Islet precursor cell (in vitro differentiated cells): ENCODE measurements at regions not wholly inside any gene's neighbourhood (a gene's known extent, or its start where the extent isn't known, plus 50 kb on each side); places are given as distances from the start of the nearest gene placed in this dataset.

Source experiments
- DNase-seq: peaks from one replicate; pipeline ENCODE4 v3.0.0-alpha.2; 2018

DNA sequence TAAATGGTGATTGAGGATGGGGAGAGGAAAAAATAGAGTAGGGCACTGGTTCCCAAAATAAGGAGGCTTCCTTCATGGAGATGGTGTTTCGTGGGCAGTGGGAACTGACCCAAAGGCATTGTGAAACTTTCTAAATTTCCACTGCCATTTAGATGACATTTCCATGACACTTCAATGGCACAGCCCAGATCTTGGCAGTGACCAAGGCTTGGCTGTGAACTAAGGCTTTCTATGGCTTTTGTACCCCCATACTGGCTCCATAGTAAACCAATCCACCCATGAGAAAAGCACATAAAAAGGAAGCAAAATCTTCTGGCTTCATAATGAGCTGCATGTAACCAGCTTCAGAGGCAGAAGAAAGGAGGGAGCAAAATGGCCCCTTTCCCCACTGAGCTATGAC lies 321.0 kb upstream of the TLE4 start:
- DNase-seq, result no peak

GRCh38 chr9:79254900-79255650 lies 316.7 kb upstream of the TLE4 start:
- DNase-seq, result no peak

DNA sequence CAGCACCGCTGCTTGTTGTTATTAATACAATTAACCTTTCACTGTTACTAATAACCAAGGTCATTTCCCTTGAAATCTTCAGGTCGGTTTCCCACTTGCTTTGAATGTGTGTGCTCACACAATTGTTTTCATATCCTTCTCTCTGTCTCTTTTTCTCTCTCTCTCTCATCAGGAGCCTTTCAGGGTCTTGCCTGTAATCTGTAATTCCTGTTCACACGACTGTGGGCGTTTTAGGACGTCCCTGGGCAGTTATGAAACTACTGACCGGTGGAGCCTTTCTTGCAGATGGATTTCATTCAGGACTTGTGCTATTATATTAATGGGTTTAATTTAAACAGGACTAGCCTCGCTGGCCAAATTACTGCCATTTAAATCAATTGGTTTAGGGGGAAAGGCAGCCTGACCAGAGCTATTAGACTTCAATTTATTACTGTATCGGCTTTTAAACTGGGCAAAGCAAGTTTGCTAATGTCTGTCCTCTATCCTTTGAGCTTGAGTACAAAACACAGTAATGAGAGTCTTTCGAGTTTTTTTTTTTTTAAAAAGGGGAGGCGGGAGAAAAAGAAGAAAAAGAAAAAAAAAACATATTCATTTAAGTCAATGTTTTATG lies 316.0 kb upstream of the TLE4 start:
- DNase-seq, result no peak

DNA sequence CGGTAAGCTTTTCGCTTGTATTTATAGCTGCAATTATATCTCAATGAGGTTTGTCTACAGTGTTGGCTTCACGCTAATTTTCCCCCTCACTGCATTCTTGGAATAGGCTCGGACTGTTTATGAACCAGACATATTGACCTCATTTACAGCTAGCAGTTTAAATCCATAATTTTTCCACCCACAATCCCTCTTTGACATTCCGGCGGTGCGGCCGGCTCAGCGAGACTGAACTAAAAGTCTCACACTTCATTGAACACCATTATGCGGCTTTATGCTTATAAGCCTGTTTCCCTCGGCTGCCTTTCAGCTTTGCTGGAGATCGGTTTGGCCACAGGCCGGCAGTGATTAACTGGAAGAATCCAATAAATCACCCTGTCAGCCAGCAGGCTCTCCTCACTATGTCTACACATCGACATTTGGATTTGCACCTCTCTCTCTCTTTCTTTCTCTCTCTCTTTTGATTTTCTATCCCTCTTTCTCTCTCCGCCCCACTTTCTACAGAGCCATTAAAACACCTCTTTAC lies 315.0 kb upstream of the TLE4 start:
- DNase-seq, result peak; percentile 75

- DNase-seq, result peak; percentile 63
These were observed 314.5 kb upstream of the TLE4 start for GRCh38 chr9:79257228-79257781.

DNA sequence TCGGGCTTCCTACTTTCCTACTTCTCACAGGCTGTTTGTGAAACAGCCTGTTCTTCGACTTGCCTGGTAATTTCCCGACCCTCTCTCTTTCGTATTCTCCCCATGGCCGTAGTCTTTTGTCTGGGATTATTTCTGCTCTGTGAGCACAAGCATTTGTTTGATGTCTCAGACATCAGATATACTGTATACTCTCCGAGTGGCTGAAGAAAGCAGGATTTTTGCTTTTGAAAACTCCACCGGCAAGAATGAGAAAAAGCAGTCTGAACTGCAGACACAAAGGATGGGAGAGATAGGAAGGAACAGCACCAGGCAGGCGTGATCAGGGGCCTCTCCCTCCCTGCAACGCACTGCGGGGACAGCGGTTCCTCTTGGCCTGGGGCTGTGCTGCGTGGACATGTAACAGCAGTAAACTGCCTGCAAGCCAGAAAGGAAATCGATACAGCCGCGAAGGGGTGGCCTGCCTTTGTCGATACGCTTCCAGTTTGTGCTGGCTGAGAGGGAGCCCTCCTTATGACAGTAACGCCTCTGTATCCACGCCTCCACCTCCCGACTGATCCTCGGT lies 313.9 kb upstream of the TLE4 start:
- peak; percentile 64 for DNase-seq

GRCh38 chr9:79259858-79260257 lies 311.9 kb upstream of the TLE4 start:
- DNase-seq, result no peak

DNA sequence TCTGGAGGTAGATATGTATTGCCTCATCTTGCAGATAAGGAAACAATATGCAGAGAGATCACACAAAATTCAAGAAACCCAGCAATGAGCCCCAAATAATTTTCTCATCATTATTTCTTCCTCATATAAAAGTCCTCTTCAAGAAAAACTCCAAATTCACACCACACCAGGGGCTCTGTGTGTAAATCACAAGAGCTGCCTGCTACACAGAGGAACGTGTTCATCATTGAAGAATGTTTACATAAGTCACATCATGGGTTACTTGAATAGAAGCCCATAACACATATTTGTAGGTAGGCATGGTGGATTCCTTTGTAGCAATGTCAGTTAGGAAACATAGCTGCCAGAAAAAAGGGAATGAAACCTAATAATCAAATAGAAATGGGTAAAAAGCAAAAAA lies 308.1 kb upstream of the TLE4 start:
- DNase-seq, result no peak

- DNase-seq, result no peak
These were observed 307.7 kb upstream of the TLE4 start for GRCh38 chr9:79264041-79264440.

DNA sequence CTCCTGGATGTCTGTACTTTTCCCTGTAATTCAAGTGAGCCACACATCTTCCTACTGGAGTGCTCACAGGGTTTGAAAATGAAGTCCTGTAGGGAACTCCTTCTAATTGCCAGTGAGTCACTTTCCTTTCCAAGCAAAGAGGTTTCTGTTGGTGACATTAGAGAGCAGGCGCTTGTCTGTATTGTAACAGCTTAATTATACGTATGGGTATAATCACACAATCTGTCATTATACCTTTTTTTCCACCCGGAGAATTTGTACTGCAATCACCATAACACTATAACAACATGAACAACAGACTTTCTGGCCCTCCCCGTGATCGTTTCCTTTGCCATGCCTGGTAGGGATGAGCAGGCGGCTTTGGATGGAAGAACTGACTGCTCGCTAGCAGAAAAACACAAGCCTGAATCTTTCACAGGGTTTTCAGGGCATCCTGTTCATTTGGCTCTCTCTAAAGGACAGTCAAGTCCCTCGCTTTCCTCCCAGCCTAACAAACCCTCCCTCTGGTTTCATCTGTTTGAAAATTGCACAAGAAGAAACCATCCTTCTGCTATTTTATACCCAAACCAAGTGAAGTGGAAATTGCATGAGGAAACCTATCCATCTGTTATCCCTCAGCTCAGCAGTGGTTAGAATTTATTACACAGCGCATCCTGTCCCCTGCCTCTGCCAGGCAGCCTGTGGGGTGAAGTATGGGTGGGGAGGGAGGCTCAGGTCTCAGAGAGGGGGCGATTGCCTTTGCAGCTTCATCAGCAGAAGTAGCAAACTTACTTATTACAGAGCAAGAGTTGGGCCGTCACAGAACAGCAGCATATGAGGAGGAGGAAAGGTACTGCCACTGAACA lies 307.0 kb upstream of the TLE4 start:
- peak; percentile 80 for DNase-seq

- no peak for DNase-seq
These were observed 304.8 kb upstream of the TLE4 start for GRCh38 chr9:79266986-79267385.

DNA sequence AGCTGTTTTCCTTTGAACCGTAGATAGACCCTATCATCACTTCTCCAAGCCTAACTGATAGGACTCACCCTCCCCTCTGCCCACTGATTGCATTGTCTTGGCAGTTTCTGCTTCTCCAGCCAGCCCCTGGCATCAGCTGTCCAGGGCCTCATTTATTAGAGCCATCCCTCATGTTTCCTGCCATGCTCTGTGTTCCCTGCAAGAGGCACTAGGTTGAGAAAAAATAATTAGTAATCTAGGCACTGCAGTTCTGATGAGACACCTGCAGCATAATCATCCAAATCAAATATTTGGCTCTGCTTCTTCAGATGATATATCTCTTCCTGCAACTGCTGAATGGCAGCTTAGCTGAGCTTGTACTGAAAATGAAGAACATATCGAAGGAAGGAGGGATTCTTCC lies 303.0 kb upstream of the TLE4 start:
- no peak for DNase-seq

DNA sequence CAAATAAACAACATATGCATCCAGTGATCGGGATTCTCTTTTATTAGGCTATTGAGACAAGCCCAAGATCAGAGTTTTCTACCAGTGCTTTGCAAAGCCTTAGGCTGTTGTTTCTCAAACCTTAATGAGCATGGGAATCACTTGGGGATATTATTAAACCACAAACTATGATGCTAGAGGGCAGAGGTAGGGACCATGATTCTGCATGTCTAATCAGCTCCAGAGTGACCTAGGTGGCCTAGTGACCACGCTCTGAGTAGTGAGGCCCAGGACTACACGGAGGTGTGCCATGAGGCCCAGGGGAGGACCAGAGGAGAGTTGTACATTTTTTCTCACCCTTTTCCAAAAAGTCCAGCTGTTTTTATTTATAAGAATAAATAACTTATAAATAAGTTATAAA lies 298.5 kb upstream of the TLE4 start:
- DNase-seq, result no peak

DNA sequence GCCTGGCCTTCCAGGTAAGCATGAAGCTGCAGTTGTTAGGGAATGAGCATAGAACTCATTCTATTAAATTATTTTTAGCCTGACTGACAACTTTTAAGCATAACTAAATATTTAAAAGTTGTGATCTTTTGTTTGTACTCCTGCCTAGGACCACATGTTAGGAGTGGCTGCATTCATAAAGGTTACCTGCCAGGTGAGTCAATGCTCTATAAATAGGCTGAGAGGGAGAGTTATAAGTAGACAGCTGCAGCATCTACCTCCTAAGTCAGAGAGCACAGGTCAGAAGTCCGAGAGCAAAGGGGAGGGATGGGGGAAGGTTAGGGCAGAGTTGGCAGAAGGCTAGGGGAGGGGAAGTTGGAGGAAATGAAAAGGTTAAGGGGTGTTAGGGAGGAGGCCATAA lies 292.4 kb upstream of the TLE4 start:
- no peak for DNase-seq

- DNase-seq, result no peak
These were observed 291.1 kb upstream of the TLE4 start for GRCh38 chr9:79280691-79281090.

- no peak for DNase-seq
These were observed 287.7 kb upstream of the TLE4 start for GRCh38 chr9:79284081-79284480.

- no peak for DNase-seq
These were observed 284.6 kb upstream of the TLE4 start for GRCh38 chr9:79286992-79287707.

GRCh38 chr9:79287708-79288290 lies 284.0 kb upstream of the TLE4 start:
- peak; percentile 69 for DNase-seq

DNA sequence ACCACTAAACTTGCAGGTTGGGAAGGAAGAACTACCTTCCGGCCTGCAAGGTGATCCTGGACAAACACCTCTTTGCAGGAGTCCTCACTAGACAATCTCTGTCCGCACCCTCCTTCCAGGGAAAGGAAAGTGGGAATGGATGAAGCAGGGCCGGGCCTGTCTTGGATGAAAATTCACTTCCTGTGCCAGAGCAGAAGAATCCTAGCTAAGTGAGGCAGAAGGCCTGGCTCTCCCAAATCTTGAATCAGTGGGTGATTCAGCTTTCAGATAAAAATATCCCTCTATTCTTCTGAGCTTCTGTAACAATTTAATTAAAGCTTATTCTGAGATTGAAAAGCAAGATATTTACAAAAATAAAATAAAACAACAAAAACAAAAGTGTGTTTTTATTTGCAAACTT lies 281.9 kb upstream of the TLE4 start:
- no peak for DNase-seq

- no peak for DNase-seq
These were observed 279.0 kb upstream of the TLE4 start for GRCh38 chr9:79292731-79293280.

DNA sequence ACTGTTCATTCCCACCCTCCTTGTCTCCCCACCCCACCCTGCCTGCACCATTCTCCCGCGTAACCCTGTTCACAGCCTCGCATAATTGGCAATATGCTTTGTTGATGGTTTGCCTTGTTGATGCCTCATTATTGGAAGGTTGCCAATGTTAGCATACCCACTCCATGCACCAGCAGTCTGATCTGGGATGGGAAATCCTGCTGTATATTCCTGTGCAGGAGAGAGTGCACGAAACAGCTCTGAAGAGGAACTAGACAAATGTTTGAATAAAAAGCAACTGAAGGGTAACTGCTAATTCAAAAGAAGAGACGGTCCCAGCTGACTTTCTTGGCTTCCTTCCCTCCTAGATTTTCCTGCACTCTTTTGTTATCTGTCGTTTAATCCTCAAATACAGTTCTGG lies 271.7 kb upstream of the TLE4 start:
- no peak for DNase-seq

- no peak for DNase-seq
These were observed 270.7 kb upstream of the TLE4 start for GRCh38 chr9:79301085-79301484.
